HG03064 (cell line): ENCODE measurements at regions not wholly inside any gene's neighbourhood (a gene's known extent, or its start where the extent isn't known, plus 50 kb on each side); places are given as distances from the start of the nearest gene placed in this dataset.

Experiments
- ATAC-seq: cut with Tn5 transposase; IDR thresholded peaks from one replicate; pipeline ENCODE4 v1.9.1; 2021; ENCODE audit warnings: low read depth; ENCODE audit not compliant: unreplicated experiment

DNA sequence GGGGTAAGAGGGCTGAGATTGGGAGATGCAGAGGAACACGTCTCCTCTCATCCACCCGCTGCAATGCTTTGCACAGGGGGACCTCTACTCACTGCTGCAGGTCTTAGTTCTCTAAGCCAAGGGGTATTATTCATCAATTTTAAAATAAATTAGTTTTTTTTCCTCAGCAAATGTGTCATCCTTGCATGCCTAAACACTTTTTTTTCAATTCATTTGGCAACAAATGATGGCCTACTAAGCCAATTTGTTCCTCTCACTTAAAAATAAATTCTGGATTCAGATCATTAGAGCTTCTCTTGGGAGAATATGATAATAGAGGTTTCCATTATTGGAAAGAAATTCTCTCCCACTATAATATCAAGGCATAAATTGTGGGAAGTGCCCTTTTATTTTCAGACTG is 338.3 kb downstream of the IRX1 start:
- no peak for ATAC-seq

DNA sequence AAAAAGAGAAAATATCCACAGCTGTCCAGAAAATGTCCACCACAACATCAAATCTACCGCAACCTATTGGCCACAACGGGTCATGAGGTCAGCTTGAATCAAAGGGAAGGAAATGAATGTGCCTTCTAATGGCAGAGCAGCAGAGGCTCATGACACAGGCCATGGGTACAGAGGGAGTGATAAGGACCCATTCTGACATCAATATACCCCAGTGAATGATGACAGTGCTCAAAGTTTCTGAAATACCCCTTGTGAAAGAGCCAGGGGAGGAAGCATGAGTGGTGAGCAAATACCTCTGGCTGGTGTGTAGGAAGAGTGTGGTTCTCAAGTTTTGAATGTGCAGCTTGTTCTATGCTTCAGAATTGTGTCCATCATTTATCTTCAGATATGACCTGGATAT is 348.2 kb downstream of the IRX1 start:
- ATAC-seq: no peak

GRCh38 chr5:3944930-3945329 is 349.3 kb downstream of the IRX1 start:
- no peak for ATAC-seq

GRCh38 chr5:3948838-3949237 is 353.2 kb downstream of the IRX1 start:
- ATAC-seq: no peak

- no peak for ATAC-seq
These were observed 358.6 kb downstream of the IRX1 start for GRCh38 chr5:3954199-3954598.

DNA sequence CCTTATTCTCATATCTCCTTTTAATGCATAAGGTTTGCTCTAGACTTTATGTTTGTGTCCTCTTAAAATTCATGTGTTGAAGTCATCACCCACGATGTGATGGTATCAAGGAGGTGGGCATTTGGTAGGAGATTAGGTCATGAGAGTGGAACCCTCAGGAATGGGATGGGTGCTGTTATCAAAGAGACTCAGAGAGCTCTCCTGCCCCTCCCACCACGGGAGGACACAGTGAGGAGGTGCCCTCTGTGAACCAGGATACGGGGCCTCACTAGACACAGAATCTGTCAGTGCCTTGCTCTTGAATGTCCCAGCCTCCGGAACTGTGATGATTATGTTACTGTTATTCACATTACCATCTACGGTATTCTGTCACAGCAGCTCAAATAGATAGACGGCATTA is 359.0 kb downstream of the IRX1 start:
- no peak for ATAC-seq

GRCh38 chr5:3957658-3958057 is 362.0 kb downstream of the IRX1 start:
- no peak for ATAC-seq

DNA sequence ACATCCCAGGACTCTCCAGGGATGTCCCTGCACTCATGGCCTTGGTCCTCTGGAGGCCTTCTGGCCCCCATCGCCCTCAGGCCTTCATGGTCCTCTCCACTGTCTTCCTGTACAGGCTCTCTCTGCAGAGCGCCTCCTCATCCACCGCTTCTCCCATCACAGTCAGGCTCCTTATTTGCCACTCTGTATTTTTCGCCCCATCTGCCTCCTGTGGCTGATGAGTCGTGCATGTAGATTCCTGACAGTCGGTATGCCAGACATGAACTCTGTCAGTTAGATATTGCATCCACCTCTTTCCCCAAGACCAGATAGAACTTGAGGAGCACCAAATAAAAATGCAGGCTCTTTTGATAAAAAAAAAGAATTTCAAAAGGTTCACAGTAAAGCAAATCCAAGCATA is 362.8 kb downstream of the IRX1 start:
- ATAC-seq: no peak

DNA sequence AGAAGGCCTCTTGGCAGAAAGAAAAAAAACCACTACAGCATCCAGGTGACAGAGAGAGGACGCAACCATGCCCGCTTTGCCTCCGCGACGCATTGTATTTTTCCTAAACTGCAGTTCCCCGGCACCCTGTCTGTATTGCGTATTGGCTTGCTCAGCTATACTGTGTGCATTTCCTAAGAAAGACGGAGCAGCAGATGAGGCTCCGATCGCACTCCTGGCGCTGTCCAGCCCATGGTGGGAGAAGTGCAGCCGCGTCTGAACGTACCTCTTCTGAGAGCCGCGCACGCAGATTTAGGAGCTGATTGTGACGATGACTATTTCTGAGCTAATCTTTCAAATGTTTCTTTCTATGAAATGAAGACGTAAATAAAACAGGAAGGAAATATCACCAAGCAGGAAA is 366.5 kb downstream of the IRX1 start:
- no peak for ATAC-seq

DNA sequence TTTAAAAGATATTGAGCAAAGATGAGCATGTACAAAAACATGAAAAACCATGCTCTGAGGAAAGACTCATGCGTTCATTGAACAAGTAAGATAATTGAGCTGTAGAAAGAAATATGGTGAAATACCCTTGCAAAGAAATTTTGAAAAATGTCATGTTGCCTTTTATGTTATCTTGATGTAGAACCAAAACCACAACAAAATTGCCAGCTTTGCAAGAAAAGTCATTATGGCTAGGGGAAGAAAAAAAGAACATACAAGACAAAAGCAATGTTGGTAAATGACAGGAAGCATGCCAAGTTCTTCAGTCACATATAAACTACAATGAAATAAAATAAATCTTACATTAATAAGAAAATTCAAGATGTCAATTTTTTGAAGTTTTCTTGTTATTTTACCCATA is 368.0 kb downstream of the IRX1 start:
- ATAC-seq: no peak

DNA sequence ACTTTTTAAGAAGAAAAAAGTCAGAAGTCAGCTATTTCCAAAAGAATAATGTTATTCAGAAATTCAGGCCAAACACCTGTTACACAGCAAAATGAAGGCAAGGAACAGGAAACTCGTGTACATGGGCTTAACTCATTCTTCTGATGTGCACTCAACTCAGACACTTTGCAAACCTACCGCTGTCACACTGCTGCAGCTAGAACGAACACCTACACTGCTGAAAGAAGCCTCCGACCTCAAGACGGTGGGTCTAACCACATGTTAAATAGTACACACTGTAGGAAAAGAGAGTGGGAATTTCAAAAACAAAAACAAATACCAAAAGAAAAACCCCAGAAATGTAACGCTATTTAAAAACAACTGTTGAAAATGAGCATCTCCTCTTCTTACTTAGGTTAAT is 384.5 kb downstream of the IRX1 start:
- ATAC-seq: no peak

GRCh38 chr5:3987867-3988266 is 392.2 kb downstream of the IRX1 start:
- ATAC-seq: no peak

- ATAC-seq: no peak
These were observed 398.3 kb downstream of the IRX1 start for GRCh38 chr5:3993856-3994473.

GRCh38 chr5:3994628-3995027 is 399.0 kb downstream of the IRX1 start:
- ATAC-seq: no peak

GRCh38 chr5:3995954-3996619 is 400.5 kb downstream of the IRX1 start:
- no peak for ATAC-seq

GRCh38 chr5:3996707-3997336 is 401.2 kb downstream of the IRX1 start:
- no peak for ATAC-seq

GRCh38 chr5:3997670-3998069 is 402.0 kb downstream of the IRX1 start:
- ATAC-seq: no peak

DNA sequence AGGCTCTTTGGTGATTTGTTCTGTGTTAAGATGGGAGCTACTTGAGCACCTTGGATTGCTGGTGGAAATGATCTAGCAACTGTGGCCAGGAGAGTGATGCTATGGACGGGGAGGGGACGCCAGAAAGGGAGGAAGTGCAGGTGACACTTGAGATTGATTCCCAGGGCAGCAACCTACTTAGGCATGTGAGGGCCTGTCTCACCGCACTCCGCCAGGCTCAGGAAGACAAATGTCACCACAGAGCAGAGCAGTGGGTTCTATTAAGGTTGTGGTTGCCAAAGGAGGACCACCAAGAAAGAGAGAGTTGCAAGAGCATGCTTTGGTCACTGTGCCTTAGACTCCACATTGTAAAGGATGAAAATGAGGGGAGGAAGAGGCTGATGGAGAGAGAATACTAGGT is 404.3 kb downstream of the IRX1 start:
- ATAC-seq: no peak

DNA sequence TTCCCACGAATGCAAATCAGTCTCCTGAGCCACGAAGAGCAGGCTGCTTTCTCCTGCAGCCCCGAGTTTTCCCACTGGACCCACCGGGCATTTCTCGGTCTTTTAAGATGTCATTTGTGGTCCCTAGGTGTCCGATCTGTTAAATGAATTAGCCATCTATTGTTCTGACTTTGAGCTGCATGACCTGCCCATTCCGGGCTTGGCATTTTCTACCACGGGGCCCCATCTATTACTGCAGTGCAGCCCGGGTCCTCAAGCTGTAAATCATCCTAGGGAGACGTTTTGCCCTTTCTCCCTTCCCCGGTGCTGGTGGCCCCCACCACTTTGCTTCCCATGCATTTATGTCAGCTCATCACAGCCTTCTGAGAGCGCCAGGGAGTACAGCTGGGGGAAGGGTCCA is 405.4 kb downstream of the IRX1 start:
- no peak for ATAC-seq

DNA sequence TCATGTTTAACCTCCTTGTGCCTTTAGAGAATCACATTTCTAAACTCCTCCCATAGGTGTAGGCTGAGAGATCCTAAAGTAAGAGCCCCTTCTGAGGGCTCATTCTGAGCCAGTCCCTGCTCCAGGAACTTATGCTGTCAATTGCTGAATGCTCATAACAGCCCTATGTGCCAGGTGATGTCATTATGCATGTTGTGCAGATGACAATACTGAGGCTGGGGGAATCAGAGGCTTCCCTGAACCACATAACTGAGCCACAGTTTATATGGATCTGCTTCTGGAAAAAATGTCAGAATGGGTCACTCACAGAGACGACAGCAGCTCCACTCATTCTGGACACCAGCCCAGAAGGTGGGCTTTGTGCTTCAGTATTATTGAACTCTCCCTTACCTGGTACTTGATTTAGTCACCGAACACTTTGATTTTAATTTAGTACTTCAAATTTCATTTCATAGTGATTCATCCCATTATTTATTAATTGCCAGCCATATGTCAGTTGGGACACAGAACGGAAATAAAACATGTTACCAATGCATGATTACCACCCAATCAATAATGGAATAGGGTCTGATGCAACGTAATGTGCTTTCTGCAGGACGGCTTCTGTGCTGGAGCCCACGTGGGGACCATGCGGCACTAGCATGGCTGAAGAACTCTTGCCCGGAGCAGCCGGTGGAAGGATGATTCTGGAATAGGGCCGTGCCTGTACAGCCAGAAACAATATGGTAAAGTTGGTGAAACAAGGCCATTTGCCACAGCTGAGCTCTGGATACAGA is 406.3 kb downstream of the IRX1 start:
- ATAC-seq: no peak

- ATAC-seq: no peak
These were observed 409.7 kb downstream of the IRX1 start for GRCh38 chr5:4005335-4005734.
